NCI-H2227 (cell line): ENCODE measurements at regions not wholly inside any gene's neighbourhood (a gene's known extent, or its start where the extent isn't known, plus 50 kb on each side); places are given as distances from the start of the nearest gene placed in this dataset.

Source experiments
- DNase-seq: peaks from one replicate; lab custom pipeline; 2025; ENCODE audit not compliant: unreplicated experiment; lab: John Stamatoyannopoulos, UW

DNA sequence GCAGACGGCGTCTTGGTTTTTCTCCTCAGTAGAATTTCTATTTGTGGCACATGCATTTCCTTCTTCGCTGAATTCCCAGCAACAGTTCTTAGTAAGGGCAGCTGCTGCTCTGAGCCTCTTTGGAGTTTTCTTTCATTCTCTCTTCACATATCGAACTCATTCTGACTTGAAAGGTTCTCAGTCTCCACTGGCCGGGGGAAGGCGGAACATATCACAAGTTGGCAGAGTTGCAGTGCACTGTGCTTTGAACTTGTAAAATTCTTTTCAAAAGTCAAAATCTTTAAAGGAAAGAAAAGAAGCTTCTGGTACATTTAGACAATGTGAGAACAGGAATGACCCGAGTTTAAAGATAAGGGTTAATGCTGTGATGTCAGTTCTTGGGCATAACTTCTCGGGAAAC lies 286.1 kb upstream of the MAP3K7 start:
- DNase-seq = no peak

DNA sequence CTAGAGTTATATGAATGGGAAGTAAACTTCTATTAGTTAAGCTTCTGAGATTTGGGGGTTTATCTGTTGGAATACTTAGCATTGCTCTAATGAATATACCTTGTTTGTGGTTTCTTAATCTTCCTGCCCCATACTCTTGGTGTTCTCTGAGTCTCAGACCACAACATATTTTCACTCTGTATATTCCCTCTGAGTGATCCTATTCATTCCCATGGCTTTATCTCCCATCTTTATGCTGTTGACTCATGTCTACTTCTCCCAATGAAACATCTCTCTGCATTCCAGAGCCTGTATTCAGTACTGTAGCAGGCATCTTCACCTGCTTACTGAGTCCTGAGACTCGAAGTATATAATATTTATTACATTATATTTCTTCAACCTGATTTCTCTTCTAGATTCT lies 283.7 kb upstream of the MAP3K7 start:
- no peak for DNase-seq

DNA sequence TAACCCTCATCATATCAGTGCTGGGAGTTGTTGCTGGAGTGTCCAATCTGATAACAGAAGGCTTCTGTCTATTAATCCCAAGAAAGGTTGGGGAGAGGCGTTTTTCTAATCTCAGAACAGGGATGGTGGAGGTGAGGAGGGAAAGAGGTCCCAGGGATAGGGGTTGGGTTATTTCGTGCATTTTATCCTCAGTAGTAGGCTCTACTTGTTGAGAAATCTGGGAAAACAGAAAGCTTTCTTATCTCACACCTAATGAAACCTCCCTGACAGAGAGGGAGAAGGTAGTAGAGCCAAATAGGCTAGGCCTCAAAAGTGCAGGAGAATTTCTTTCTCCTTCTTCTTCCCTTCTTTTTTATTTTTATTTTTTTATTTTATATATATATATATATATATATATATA lies 281.8 kb upstream of the MAP3K7 start:
- no peak for DNase-seq

DNA sequence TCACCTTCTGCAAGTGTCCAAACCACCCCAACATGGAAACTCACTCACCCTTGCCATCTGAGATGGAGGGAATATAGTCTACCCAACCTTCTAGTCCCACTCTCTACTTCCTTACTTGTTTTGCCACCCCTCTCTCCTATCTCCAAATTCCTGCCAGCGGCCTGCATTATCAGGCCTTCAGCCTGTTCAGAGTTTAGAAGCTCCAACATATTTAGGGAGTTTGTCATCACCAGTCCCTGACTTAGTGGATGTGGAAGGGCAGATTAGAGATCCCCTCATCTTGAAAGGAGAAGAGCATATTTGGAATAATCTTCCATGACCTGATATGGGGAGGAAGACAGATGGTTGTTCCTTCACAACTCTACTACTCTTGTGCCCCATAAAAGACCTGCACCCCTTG lies 281.4 kb upstream of the MAP3K7 start:
- no peak for DNase-seq

DNA sequence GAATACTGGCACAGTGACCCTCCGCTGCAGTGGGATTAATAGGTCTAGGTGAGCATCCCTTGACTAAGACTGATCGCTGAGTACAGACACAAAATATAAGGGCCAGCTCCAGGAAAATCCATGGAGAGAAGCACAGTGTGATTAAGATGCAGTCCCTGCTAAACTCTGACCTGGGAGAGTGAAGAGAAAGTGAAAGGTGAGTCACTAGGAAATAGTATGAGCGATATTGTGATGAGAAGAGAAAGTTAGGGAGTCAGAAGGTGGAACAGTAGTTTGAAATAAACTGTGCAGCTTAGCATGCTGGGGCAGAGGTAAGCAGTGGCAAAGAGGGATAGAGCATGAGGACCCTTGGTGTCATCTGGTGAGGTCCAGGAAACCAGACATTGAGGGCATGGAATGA lies 278.6 kb upstream of the MAP3K7 start:
- DNase-seq = no peak

DNA sequence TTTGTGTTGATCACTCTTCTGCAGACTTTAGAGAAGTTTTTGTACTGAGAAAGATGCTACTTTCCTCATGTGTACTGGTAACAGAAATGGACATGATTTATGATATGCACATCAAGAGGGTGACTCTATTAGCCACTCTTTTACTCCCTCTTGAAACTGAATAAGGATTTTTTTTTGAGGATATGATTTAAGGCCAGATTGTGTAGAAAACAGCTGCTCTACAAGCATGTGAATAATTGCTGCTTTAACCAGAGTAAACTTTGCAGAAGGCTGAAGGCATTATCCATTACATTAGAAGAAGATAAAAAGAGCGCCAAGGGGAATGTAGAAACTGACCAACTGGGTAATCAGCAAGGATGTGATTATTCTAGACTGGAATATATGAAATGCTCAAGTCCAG lies 276.2 kb upstream of the MAP3K7 start:
- DNase-seq = no peak

DNA sequence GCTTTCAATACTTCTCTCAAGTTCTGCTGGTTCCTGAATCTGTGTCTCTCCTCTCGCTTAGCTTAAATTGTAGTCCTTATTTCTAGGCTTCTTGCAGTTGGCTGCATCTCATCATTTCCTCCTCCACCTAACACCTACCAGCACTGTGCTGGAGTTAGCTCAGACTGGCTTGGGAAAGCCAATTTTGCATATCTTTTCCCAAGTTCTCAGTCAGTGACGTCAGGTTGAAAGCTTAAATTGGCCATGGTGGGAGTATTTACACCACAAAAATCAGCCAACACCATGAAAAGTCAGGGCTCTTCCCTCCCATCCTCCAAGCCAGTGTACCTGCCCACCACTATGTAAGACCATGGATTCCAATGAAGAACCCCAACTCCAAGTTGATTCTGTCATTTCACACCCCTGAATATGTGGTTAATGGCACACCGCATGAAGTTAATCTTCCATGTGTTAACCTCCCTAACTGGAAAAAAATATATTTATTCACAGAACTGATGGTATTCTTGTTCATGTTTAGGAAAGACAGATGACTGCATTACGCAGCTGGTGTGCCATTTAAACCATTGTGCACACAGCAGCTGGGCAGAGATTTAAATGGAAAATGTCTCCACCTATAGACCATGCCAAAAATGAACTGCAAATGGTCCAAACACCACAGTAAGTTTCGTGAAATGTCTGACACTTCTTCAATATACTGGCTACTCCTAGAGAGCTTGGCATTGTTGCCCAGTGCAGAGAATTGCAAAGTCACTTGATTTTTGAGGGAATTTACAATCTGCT lies 274.1 kb upstream of the MAP3K7 start:
- DNase-seq = no peak

DNA sequence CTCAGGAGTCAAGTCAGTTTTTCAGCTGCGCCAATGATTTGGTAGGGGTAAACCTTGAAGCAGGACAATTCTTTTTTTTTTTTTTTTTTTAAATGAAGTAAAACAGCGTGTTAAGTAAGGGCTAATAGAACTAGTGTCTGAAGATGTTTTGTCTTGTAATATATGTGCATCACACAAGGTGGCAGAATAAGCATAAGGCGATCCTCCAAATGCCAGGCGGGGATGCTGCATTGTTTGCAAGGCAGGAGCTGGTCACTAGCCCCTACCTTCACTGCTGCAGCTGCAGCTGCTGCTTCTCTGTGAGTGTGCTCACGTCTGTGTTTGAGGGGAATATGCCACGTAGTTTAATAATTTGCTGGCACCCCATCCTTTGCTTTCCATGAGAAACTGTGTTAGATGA lies 272.7 kb upstream of the MAP3K7 start:
- peak; percentile 53 for DNase-seq

DNA sequence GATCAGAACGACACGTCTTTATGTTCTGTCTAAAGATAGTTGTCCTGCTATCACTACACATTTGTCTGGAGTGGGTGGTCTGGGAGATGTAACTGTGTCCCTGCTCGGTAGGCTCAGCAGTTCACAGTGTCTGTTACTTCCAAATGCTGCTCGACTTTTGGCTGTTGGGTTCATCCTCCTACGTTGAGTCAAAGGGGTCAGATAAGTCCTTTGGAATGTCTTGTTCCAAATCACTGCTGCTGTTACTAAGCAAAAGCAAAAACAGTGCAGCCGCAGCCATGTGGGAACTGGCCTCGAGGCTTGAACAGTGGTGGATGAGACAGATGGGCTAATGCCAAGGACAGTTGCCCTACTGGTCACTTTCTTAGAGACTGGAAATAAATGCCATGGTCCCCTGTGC lies 272.2 kb upstream of the MAP3K7 start:
- no peak for DNase-seq

DNA sequence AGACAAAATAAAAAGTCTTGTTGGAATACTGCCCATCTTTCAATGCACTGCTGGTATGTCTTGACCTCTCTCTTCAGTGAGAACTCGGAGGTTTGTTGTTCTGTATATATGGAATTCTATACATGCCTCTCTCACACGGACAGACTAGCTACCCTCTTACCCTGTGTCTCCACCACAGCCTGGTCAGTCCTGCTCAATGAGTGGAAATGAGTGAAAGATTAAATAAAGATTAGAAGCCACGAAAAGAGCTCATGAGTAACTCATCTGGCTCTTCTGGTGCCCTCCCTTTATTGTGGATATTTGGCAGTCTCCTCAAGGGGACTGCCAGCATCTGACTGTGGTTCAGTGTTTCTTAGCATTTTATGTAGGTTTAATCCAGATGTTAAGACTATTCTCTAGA lies 262.8 kb upstream of the MAP3K7 start:
- DNase-seq = no peak

DNA sequence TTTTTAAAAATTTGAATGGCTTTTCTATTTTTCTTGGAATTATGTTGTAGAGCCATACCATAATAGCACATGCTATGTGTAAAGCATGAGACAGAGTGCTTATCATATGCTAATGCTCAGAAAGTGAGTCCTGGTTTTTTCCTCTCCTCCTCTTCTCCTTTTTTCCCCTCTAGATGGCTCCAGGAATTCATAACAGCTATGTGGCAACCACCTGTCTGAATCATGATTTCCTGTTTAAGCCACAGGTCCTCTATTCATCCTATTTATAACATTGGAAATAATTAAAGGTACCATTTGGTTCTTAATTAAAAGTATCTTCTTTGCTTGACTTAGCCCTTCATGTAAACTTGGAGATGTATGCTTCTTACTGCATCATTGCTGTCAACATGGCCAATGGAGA lies 260.0 kb upstream of the MAP3K7 start:
- no peak for DNase-seq

DNA sequence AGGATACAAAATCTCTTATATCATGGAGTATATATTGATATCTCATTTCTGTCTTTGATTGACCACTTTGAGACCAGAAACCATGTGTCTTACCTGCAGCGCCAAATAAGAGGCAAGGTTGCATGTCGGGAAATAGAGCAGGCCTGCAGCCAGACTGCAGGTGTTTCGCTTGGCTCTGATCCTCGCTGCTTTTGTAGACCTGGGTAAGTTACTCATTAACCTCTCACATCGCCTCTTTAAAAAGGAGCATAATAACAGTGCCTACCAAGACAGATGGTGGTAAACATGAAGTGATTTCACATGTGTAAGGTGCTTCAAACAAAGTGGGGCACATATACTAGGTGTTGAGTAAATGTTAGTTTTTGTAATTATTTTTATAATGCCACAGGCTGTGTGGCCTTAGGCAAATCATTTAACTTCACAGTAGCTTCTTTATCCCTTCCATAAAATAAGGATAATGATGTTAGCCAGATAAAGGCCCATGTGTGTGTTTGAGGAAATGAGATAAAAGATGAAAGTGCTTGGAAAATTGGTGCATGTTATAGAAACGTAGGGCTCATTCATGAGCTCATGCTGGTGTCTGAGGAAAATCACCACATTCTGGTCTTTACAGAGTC lies 248.8 kb upstream of the MAP3K7 start:
- DNase-seq = no peak

DNA sequence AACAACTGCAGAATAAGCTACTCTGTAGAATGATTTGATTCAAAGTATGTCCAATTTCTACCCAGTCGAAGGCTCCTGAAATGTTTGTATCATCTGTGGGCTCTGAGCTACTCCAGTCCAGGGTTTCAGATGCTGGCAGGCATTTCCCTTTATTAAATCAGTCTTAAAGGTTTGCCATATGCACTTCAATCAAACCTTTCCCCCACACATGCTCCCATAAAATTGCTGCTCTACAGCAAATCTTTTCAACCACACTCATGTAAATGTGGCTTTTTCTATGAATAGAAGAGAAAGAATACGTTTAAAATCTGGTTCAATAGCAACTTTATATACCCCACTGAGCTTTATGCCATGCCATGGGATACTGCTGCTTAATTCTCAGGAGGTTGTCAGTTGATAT lies 242.4 kb upstream of the MAP3K7 start:
- no peak for DNase-seq

DNA sequence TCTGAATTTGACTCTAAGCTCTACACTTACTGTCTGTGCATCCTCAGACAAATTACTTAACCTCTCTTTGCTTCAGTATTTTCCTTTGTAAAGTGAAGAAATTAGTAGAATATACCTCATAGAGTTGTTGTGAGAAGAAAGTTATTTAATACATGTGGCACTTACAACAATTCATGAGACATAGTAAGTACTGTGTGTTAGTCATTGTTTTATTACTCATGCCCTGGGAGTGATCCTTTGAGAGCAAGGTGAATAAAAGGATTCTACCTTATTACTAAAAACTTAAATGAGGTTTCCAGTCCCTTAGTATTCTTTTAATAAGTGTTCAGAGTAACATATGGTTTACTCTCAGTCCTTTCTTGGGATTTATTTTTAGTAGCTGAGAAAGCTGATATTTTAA lies 233.6 kb upstream of the MAP3K7 start:
- no peak for DNase-seq

DNA sequence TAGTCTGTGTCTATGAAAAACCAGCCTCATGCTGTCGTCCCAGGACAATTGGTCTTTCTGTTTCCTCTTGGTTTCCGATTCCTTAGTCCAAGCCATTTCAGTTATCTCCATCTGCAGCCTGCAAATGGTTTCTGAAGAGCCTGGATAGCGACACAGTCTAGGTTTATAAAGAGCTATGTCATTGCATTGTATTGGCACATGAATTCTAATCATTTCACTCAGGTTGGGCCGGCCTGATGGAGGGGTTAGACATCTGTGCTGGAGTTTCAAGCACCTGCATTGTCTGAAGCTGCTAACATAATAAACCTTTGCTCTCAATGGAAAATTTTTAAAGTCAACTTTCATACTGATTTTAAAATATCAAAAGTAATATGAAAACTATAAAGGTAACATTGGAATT lies 232.6 kb upstream of the MAP3K7 start:
- DNase-seq = no peak

DNA sequence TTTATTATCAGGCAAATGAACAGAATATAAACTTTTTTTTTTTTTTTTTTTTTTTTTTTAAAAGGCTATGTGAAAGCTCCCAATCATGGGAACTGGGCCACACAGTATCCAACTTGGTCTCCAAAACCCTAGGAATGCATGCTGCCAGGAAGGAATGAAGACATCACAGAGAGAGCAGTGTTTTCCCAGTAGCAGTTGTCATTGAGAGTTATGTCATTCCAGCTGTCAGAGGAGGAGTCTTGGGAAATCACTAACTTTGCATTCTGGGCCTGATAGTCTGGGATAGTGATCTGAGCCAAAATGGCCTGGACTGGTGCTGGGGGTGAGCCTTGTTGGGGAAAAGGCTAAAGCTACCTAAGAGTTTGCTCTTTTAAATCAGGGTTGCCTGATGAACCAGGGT lies 231.3 kb upstream of the MAP3K7 start:
- no peak for DNase-seq

DNA sequence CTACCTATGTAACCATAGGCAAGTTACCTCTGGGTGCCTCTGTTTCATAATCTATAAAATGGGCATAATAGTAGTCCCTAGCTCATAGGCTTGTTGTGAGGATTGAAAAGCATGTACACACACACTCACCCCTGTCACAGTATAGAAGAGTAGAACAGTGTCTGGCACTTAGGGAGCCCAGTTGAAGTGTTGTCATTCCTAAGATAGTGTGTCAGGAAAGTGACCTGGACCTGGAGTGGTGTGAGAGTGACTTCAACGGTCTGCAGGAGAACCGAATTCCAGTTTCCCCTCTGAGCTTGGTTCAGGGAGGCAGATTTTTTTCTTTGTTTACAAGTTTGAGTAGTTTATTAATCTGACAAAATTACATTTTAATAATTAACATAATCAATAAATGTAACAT lies 229.9 kb upstream of the MAP3K7 start:
- no peak for DNase-seq

DNA sequence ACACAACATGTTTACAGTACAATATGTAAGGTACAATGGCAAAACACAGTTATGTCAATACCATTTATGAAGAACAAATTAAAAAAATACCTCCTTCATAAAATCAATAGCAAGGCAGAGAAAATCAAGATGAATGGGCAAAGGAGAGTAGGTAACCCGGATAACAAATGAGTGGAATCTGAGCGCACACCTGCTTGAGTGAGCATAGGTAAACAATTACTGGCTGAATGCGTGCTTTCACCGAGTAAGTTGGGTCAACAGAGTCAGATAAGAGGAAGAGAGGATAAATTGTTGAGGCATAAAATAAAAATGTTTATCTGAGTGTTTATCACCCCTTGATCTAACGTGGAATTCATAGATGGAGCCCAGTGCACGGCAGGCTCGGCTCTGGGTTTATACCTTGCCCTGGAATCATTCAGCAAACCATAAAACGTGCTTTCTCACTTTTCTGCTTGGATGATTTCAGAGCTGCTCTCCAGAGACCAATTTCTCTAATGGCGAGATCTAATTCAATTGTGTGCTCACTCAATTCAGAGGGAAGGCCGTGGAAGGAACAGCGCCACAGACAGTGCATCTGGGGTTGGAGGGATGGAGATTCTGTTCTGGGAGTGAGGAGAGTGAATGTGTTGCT lies 224.8 kb upstream of the MAP3K7 start:
- peak; percentile 4 for DNase-seq

DNA sequence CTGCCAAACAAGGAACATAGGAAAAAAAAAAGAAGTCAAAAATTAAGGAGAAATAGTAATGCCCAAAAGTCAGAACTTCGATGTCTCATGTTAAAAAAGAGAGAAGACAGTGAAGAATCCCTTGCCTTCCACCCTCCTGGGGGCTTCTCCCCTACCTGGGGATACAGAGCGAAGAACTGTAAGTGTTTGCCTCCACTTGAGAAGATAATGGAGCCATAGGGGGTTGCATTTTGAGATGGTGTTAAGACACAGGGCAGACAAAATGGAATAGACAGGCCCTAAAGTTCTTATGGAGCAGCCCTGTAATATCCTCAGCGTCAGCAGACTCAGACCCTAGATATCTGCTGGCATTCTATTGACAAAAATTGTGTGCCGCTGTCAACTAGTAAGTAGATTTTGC lies 222.2 kb upstream of the MAP3K7 start:
- DNase-seq = no peak

DNA sequence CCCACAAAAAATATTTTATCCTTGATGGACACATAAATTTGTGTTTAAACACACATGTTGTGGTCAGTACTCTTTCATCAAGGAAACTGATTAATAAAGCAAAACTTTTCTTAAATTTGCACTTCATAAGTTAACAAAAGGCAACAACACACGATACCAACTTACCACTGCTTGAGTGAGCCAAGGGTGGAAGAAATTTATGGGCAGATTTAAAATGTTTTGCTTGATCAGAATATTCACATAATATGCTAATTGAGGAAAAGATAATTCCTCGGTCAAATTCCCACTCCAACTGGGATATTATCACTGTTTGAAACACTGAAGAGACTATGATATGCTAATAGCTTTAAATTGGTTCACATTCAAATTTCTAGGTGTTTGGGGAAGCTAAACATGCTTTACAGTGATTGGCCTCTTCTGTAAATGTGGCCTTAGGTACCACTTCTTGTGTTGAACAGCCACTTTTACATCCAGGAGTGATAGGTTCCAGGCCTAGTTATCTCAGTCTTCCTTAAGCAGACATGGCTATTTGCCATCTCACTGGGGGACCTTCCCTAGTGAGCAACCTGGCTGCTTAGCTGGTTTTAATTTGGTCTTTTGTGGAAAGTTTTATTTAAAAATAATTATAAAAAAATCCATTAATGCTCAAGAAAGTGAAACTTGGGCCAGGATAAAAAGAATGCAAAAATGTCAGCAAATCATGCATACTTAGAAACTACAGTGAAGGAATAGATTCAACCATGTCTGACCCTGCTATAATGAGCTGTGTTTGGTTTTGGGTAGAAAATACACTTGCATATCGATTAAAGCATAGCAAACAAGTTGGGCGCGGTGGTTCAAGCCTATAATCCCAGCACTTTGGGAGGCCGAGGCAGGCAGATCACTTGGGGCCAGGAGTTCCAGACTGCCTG lies 221.2 kb upstream of the MAP3K7 start:
- no peak for DNase-seq

DNA sequence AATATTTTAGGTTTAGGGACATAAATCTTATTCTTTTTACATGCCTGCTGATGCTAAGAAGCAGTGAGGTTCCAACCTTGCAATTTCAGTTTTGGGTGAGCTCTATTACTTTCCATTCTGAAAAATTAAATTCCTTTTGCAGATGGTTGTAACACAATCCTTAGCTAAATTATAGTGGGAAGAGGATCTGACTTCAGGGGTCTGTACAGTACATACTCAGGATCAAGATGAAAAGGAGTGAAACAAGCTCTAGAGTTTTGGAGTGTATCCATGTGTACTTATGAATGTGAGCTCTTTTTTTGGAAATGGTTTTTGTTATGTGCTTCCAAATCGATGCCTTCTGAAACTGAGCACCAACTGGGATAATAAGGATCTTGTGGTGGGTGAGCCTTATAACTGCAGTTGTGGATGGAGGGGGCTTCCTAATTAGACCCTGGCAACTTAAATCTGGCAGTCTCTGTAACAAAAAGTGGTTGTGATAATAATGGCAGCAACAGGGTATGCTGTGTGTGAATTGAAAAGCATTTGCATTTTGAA lies 218.8 kb upstream of the MAP3K7 start:
- peak; percentile 11 for DNase-seq
